HG02571 (cell line): ENCODE measurements at regions not wholly inside any gene's neighbourhood (a gene's known extent, or its start where the extent isn't known, plus 50 kb on each side); places are given as distances from the start of the nearest gene placed in this dataset.

Experiments used
- ATAC-seq: cut with Tn5 transposase; IDR thresholded peaks from one replicate; pipeline ENCODE4 v1.9.1; 2021; ENCODE audit warnings: mild to moderate bottlenecking, moderate library complexity; ENCODE audit not compliant: unreplicated experiment

DNA sequence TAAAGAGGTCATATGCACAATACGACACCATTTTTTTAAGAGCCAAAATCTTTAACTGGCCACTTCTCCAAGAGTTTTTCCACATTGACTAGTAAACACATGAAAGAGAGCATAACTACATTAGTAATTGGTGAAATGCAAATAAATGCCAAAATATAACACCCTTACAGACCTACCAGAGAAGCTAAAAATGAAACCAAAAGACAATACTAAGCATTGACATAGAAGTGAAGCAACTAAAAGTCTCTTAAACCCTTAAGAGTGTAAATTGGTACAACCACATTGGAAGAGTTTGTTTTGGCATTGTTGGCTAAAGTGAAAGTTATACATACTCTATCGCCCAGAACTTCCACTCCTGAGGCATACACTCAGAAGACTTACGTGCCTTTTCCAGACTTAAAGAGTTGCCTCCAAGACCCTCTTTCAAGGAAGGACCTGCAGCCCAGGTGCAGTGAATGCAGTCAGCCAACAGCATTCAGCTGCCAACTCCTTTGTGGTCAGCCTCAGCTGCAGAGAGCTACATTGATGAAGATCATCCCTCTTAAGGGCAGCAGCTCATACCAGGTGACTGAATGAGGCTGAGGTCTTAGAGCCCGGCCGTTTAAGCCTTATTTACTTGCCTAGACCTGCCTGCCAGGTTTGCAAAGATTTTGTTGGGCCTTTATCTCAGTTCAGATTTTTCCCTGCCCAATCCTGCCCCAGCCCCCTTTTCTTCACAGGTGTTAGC is 839.1 kb upstream of the ADGRL2 start:
- ATAC-seq = no peak

DNA sequence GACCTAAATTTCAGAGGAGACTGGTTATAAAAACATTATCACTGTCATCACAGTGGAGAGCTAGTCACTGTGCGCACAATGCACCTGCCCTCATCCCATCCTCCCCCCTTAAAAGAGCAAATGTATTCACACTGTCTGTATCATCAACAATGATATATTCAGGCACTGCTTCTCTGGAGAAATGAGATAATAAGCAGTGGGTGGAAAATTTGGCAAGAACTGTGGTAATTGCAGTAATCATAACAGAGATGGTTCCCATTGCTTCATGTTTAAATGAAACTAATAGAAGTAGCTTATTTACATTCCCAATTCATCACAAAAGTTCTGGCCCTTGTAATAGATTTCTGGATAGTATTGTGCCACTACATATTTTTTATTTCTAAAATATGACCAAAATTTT is 867.4 kb upstream of the ADGRL2 start:
- no peak for ATAC-seq

DNA sequence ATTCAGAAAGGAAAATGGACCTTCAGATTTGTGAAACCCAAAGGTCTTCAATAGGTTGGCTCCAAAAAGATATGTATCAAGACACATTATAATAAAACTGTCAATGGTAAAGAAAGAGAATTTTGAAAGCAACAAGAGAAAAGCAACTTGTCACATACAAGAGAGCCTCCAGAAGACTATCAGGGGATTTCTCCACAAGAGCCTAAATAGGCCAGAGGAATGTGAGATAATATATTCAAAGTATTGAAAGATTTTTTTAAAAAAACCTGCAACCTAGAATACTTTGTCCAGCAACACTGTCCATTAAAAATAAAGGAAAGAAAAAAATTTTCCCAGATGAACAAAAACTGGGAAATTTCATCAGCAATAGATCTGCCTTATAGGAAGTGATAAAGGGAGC is 869.6 kb upstream of the ADGRL2 start:
- ATAC-seq = no peak

- ATAC-seq = no peak
Observed at GRCh38 chr1:80929868-80930508, 870.7 kb upstream of the ADGRL2 start.

DNA sequence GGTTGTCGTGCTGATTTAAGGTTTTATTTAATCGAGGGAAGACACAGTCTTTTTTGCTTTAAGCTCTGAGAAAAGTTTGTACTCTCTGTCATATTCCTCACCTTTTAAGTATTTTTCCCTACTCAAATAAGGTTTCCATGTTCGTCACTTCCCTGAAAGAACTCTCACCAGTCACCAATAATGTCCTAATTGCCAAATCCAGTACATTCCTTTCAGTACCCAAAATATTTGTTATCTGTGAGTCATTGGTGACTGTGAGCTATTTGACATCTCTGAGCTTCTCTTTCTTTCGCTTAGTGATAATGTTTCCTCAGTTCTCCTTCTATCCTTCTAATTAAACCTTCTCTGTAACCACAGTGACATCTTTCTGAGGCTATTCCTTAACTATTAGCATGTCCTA is 874.2 kb upstream of the ADGRL2 start:
- ATAC-seq = no peak

GRCh38 chr1:80925130-80925805 is 875.5 kb upstream of the ADGRL2 start:
- no peak for ATAC-seq

GRCh38 chr1:80924290-80924689 is 876.4 kb upstream of the ADGRL2 start:
- ATAC-seq = no peak

GRCh38 chr1:80922906-80923305 is 877.8 kb upstream of the ADGRL2 start:
- no peak for ATAC-seq

- ATAC-seq = no peak
Observed at GRCh38 chr1:80919426-80919825, 881.3 kb upstream of the ADGRL2 start.

- ATAC-seq = no peak
Observed at GRCh38 chr1:80918380-80918779, 882.4 kb upstream of the ADGRL2 start.

- no peak for ATAC-seq
Observed at GRCh38 chr1:80917826-80918225, 882.9 kb upstream of the ADGRL2 start.

- ATAC-seq = no peak
Observed at GRCh38 chr1:80917225-80917624, 883.5 kb upstream of the ADGRL2 start.

DNA sequence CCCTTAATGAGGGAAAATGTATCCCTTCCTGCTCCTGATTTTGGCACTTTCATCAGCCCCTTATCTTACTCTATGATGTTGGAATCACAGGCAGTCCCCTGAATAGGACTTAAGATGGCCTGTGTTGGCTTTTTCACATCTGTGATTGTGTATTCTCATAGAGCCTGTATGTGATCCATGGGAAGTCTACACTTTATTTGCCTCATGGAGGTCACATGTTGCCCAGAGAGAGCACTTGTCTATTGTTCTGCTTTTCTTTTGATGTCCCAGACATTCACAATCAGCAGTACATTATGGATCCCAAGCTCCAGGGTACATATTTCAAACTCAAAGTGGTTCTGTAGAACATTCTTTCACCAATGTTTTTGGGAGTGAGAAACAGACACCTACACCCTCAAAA is 885.2 kb upstream of the ADGRL2 start:
- ATAC-seq = no peak

GRCh38 chr1:80910426-80910825 is 890.3 kb upstream of the ADGRL2 start:
- no peak for ATAC-seq

- ATAC-seq = no peak
Observed at GRCh38 chr1:80909172-80909784, 891.5 kb upstream of the ADGRL2 start.

- ATAC-seq = no peak
Observed at GRCh38 chr1:80896781-80897356, 903.9 kb upstream of the ADGRL2 start.

- ATAC-seq = no peak
Observed at GRCh38 chr1:80894921-80895320, 905.8 kb upstream of the ADGRL2 start.

DNA sequence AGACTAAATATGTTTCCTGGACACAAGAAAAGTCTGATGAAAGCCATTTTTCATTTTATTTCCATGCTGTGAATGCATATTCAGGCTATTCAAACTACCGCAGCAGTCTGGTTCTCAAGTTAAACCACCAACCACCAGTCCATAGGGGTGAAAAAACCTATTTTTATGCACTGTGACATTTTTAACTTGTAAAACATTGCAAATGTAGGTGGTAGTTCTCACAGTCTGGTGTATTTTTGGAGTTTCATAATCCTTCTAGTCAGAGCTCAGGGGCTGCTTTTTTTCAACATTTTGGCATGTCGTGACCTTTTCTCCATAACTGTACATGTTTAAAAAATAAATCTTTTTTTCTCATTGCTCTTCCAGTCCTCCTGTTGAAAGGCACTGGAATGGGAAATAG is 907.6 kb upstream of the ADGRL2 start:
- ATAC-seq = peak; percentile 62

- ATAC-seq = no peak
Observed at GRCh38 chr1:80892539-80892938, 908.2 kb upstream of the ADGRL2 start.

DNA sequence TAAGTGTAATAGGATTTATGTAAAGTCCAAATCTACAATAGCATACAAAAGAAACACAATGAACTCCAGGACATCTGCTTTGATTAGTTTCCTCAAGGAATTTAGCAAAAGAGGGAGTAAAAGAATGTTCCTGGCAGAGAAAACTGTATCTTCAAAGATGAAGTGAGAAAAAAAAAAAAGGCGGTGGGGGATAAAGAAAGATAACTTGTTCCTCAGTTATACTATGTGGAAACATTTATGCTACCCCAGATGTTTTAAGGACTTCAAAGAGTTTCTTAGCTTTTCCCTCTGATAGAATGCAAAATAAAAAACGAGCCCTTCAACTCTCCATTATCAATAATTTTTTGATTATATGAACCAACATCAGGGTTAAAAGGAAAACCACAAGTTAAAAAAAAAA is 908.9 kb upstream of the ADGRL2 start:
- no peak for ATAC-seq

DNA sequence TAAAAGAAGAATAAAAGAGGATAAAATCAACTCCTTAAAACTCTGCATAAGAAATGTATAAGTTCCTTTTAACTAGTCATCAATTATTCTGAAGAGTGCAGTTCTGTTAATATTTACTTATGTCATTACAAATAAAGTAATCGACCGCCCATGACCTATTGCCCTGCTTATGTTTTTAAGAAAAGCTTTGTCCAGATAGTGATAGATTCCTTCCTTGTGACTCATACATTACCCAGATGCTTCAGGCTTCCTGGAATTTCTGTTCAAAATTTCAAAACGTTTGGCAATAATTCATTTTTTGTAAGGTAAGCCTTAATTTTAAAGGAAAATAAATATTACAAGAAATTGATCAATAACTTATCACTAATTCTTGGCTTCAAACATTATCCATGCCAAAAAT is 918.2 kb upstream of the ADGRL2 start:
- no peak for ATAC-seq
